ENCODE measurements at regions not wholly inside any gene's neighbourhood (a gene's known extent, or its start where the extent isn't known, plus 50 kb on each side); places are given as distances from the start of the nearest gene placed in this dataset.

DNA sequence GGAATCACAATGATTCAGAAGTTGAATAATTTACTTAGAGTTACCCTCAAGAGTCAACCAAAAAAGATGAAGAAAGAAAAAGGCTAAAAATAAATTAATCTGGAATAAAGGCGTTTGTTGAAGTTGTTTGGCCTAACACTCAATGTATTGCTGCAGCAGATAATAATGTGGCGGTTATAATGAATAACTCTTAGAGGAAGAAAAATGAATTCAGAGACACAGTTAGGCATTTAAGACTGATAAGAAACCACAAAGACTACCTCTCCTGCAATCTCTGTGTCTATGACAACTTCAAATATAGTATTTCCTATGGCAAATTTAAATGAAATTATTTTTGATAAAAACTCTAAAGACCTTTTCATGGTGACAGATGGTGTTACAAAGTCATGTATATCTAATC, 1369.1 kb upstream of the AGA start:
- Histone ChIP-seq H4K20me1 (ENCODE audit: insufficient read depth, low read length) (no peaks in the 10 kb centered on the region), H3K36me3 (replicated peaks in 1 of 2; ENCODE audit: control insufficient read depth in 1 of 2, insufficient read depth in 2 of 2, low read length in 2 of 2) (no peaks in the 10 kb centered on the region), H3K4me1 (ENCODE audit: control insufficient read depth in 1 of 2, insufficient read depth in 2 of 2, low read length in 2 of 2) (no peaks in the 10 kb centered on the region), H3K9ac (ENCODE audit: insufficient read depth, low read length, poor library complexity, severe bottlenecking) (no peak overlapping the region), H3K9me3 (replicated peaks in 1 of 2; ENCODE audit: control insufficient read depth in 1 of 2, insufficient read depth in 1 of 2, low read length in 2 of 2) (peaks cover 4% of the 10 kb centered on the region in 2 donors), H3K27ac (ENCODE audit: low read depth in 1 of 2, low read length in 2 of 2) (no peak overlapping the region), H2AFZ (ENCODE audit: insufficient read depth, low read depth, low read length, poor library complexity, severe bottlenecking) (no peak overlapping the region), H3K4me3 (replicated peaks in 1 of 3; ENCODE audit: low read depth in 2 of 3, low read length in 3 of 3) (no peak overlapping the region), H3K79me2 (ENCODE audit: insufficient read depth, low read length) (no peaks in the 10 kb centered on the region), H3K27me3 (ENCODE audit: control insufficient read depth in 2 of 2, insufficient read depth in 2 of 2, low read length in 2 of 2) (no peaks in the 10 kb centered on the region), H3K4me2 (replicated peaks; ENCODE audit: extremely low read depth, low read length, poor library complexity, severe bottlenecking) (no peak overlapping the region)
- Mint-ChIP-seq H3K9me3 (peaks cover 0 to 5% (median 0%) of the 10 kb centered on the region in 7 donors), H3K4me3 (no peak overlapping the region), H3K27me3 (ENCODE audit: low read depth in 3 of 3) (peaks cover 0 to 2% (median 0%) of the 10 kb centered on the region in 3 donors), H3K27ac (no peak overlapping the region), H3K36me3 (no peaks in the 10 kb centered on the region), H3K4me1 (no peaks in the 10 kb centered on the region)
- intact Hi-C loops (cut with micrococcal nuclease), result no loop called here
- no peak for DNase-seq
- no CpG with 5 or more reads among the region's 2 CpGs for WGBS (ENCODE audit: insufficient coverage)
- no peak for TF ChIP-seq CTCF (IDR thresholded peaks at IDR 0.05)

DNA sequence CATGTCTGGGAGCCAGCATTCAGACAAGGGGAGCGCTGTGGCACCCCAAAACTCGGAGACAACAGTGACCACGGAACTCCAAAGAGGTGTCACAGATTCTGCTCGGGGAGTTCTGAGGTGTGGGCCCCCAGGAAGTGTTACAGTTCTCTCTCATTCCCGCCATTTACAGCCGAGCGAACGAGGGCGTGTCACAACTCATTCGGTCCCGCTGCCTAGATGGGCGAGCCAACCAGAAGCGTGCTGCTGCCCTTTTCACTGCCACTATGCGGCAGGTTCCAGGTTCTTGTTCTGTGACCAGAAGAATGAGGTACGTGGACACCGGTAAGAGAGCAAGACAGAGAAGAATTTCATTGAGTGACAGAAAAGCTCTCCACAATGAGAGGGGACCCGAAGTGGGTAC, 1370.6 kb upstream of the AGA start:
- no peaks in the 10 kb centered on the region for H3K36me3 Mint-ChIP-seq
- WGBS (ENCODE audit: insufficient coverage), result 97% methylated on average over 17 of the region's 17 CpGs

More for the DNA sequence above, 1370.6 kb upstream of the AGA start:
- H3K9ac ChIP-seq (ENCODE audit: insufficient read depth, low read length, poor library complexity, severe bottlenecking), result no peak overlapping the region
- H3K36me3 ChIP-seq (replicated peaks in 1 of 2; ENCODE audit: control insufficient read depth in 1 of 2, insufficient read depth in 2 of 2, low read length in 2 of 2), result no peaks in the 10 kb centered on the region
- H3K79me2 ChIP-seq (ENCODE audit: insufficient read depth, low read length), result no peaks in the 10 kb centered on the region
- no peak overlapping the region for H2AFZ ChIP-seq (ENCODE audit: insufficient read depth, low read depth, low read length, poor library complexity, severe bottlenecking)
- Mint-ChIP-seq H3K27me3 (ENCODE audit: low read depth in 3 of 3) (peaks cover 0 to 2% (median 2%) of the 10 kb centered on the region in 3 donors), H3K27ac (no peak overlapping the region), H3K4me3 (no peak overlapping the region), H3K4me1 (no peaks in the 10 kb centered on the region), H3K9me3 (peaks cover 0 to 8% (median 0%) of the 10 kb centered on the region in 7 donors)
- intact Hi-C loops (cut with micrococcal nuclease), result no loop called here
- H3K27me3 ChIP-seq (ENCODE audit: control insufficient read depth in 2 of 2, insufficient read depth in 2 of 2, low read length in 2 of 2), result no peaks in the 10 kb centered on the region
- H3K4me3 ChIP-seq (replicated peaks in 1 of 3; ENCODE audit: low read depth in 2 of 3, low read length in 3 of 3), result no peak overlapping the region
- DNase-seq, result no peak
- H3K9me3 ChIP-seq (replicated peaks in 1 of 2; ENCODE audit: control insufficient read depth in 1 of 2, insufficient read depth in 1 of 2, low read length in 2 of 2), result peaks cover 4% of the 10 kb centered on the region in 2 donors
- H3K4me2 ChIP-seq (replicated peaks; ENCODE audit: extremely low read depth, low read length, poor library complexity, severe bottlenecking), result no peak overlapping the region
- no peaks in the 10 kb centered on the region for H4K20me1 ChIP-seq (ENCODE audit: insufficient read depth, low read length)
- no peaks in the 10 kb centered on the region for H3K4me1 ChIP-seq (ENCODE audit: control insufficient read depth in 1 of 2, insufficient read depth in 2 of 2, low read length in 2 of 2)
- TF ChIP-seq CTCF (IDR thresholded peaks at IDR 0.05), result no peak
- no peak overlapping the region for H3K27ac ChIP-seq (ENCODE audit: low read depth in 1 of 2, low read length in 2 of 2)

Measured in CD14-positive monocyte (primary cell).